Left lung (tissue), 4 donors: ENCODE measurements at regions not wholly inside any gene's neighbourhood (a gene's known extent, or its start where the extent isn't known, plus 50 kb on each side); places are given as distances from the start of the nearest gene placed in this dataset.

Experiments used
- ATAC-seq: fragments of 200-7000 bp; cut with Tn5 transposase; one replicate; pipeline ENCODE4 v1.9.1; 2020; ENCODE audit warnings: moderate library complexity
- DNase-seq, 4 donors: peaks; one replicate each; pipeline ENCODE4 v3.0.0-alpha.2; 2013 to 2020
- H3K27ac ChIP-seq, 2 donors: fragments of 200-600 bp; sonication (generic) in 1 of 2; one replicate each; pipeline versions ENCODE4 v1.5.0 to v1.8.0; 2020 to 2021
- H3K27me3 ChIP-seq, 2 donors: fragments of 200-600 bp; sonication (generic) in 1 of 2; one replicate each; pipeline versions ENCODE4 v1.5.0 to v1.8.0; 2020 to 2021
- H3K36me3 ChIP-seq, 2 donors: fragments of 200-600 bp; sonication (generic) in 1 of 2; one replicate each; pipeline versions ENCODE4 v1.5.0 to v1.8.0; 2020 to 2021
- H3K4me1 ChIP-seq, 2 donors: fragments of 200-600 bp; one replicate each; pipeline ENCODE4 v1.8.0; 2021
- H3K4me3 ChIP-seq, 2 donors: fragments of 200-600 bp; sonication (generic) in 1 of 2; one replicate each; pipeline versions ENCODE4 v1.5.0 to v1.8.0; 2020 to 2021; ENCODE audit warnings: mild to moderate bottlenecking in 1 of 2
- H3K9me3 ChIP-seq, 2 donors: fragments of 200-600 bp; sonication (generic) in 1 of 2; one replicate each; pipeline versions ENCODE4 v1.5.0 to v1.8.0; 2020 to 2021
- CTCF ChIP-seq, 2 donors: fragments of 200-600 bp; sonication (generic) in 1 of 2; IDR thresholded peaks; one replicate each; pipeline versions ENCODE4 v1.5.0 to v1.8.0; 2021; ENCODE audit warnings: antibody characterized with exemption in 2 of 2
- intact Hi-C, 2 donors: fragments of 100-400 bp; cut with DNase I; formaldehyde crosslinking; loops; one replicate each; pipeline versions ENCODE4 v1.11.2 to v1.14.2; 2022
- donor health status: DM: no; HTN: yes; CAD: no.
- donor health status: DM: no; HTN: no; CAD: no.

- TF ChIP-seq CTCF (IDR thresholded peaks at IDR 0.05) = no peak
- Histone ChIP-seq H3K4me1 (no peaks in the 10 kb centered on the region), H3K9me3 (peaks cover 0 to 8% of the 10 kb centered on the region in 2 donors), H3K36me3 (no peaks in the 10 kb centered on the region), H3K27ac (no peak overlapping the region), H3K4me3 (no peak overlapping the region), H3K27me3 (no peaks in the 10 kb centered on the region)
- intact Hi-C loops = no loop called here
- DNase-seq = no peak
- ATAC-seq = no peak
Measured at GRCh38 chr4:111405989-111406388, 739.3 kb upstream of the FAM241A start.

DNA sequence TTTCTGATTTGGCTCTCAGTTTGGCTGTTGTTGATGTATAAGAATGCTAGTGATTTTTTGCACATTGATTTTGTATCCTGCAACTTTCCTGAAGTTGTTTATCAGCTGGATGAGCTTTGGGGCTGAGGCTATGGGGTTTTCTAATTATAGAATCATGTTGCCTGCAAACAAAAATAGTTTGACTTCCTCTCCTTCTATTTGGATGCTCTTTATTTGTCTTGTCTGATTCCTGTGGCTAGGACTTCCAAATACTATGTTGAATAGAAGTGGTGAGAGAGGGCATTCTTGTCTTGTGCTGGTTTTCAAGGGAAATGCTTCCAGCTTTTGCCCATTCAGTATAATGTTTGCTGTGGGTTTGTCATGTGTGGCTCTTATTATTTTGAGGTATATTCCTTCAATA, 734.7 kb upstream of the FAM241A start:
- DNase-seq (no peak), ATAC-seq (no peak)
- Histone ChIP-seq H3K36me3 (no peaks in the 10 kb centered on the region), H3K4me3 (no peak overlapping the region), H3K4me1 (no peaks in the 10 kb centered on the region), H3K9me3 (peaks cover 0 to 10% of the 10 kb centered on the region in 2 donors), H3K27me3 (no peaks in the 10 kb centered on the region), H3K27ac (no peak overlapping the region)
- intact Hi-C loops = no loop called here
- no peak for TF ChIP-seq CTCF (IDR thresholded peaks at IDR 0.05)

- no peaks in the 10 kb centered on the region for H3K36me3 ChIP-seq
- no peak for DNase-seq
Measured at GRCh38 chr4:111417521-111417920, 727.7 kb upstream of the FAM241A start.

DNA sequence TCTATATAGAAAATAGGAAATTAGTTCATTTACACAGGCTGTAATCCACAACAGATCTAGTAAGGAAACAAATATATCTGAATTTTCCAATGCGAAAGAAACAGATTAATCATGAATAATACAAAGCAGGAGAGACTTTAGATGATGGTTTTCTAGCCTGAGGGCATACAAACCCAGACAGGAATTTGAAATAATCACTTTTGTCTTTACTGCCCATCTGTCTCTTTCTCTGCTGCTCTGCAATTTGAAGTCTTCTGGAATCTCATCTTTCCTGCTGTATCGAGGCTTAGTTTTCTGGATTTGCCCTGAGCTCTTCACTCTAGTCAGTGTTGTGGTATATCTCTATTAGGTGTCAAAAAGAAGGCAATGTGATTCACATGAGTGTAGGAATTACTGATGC, 711.8 kb upstream of the FAM241A start:
- DNase-seq = no peak
- H3K27me3 ChIP-seq = no peaks in the 10 kb centered on the region
- H3K4me3 ChIP-seq = no peak overlapping the region
- no peak for ATAC-seq
- H3K36me3 ChIP-seq = no peaks in the 10 kb centered on the region
- H3K9me3 ChIP-seq = peaks cover 0 to 6% of the 10 kb centered on the region in 2 donors
- no peak for TF ChIP-seq CTCF (IDR thresholded peaks at IDR 0.05)
- H3K27ac ChIP-seq = no peak overlapping the region
- intact Hi-C loops = no loop called here
- H3K4me1 ChIP-seq = no peaks in the 10 kb centered on the region

More at GRCh38 chr4:111417521-111417920, 727.7 kb upstream of the FAM241A start:
- H3K4me3 ChIP-seq = no peak overlapping the region
- intact Hi-C loops = no loop called here
- no peak overlapping the region for H3K27ac ChIP-seq
- no peaks in the 10 kb centered on the region for H3K4me1 ChIP-seq
- TF ChIP-seq CTCF (IDR thresholded peaks at IDR 0.05) = no peak
- no peaks in the 10 kb centered on the region for H3K27me3 ChIP-seq
- ATAC-seq = no peak
- H3K9me3 ChIP-seq = peaks cover 0 to 2% of the 10 kb centered on the region in 2 donors

GRCh38 chr4:111434586-111434985, 710.7 kb upstream of the FAM241A start:
- Histone ChIP-seq H3K27me3 (no peaks in the 10 kb centered on the region), H3K4me3 (no peak overlapping the region), H3K27ac (no peak overlapping the region), H3K9me3 (peaks cover 0 to 6% of the 10 kb centered on the region in 2 donors), H3K36me3 (no peaks in the 10 kb centered on the region), H3K4me1 (no peaks in the 10 kb centered on the region)
- TF ChIP-seq CTCF (IDR thresholded peaks at IDR 0.05) = no peak
- no peak for DNase-seq
- no peak for ATAC-seq
- intact Hi-C loops = no loop called here
